GM18519 (cell line): ENCODE measurements at regions not wholly inside any gene's neighbourhood (a gene's known extent, or its start where the extent isn't known, plus 50 kb on each side); places are given as distances from the start of the nearest gene placed in this dataset.

Source experiments
- ATAC-seq: cut with Tn5 transposase; IDR thresholded peaks from one replicate; pipeline ENCODE4 v1.9.1; 2021; ENCODE audit warnings: mild to moderate bottlenecking, moderate library complexity; ENCODE audit not compliant: unreplicated experiment, low FRiP score

- ATAC-seq: no peak
Observed at GRCh38 chr17:77767148-77767547, 191.4 kb upstream of the TNRC6C start.

- ATAC-seq: no peak
Observed at GRCh38 chr17:77768248-77768852, 190.2 kb upstream of the TNRC6C start.

GRCh38 chr17:77769215-77769614 lies 189.3 kb upstream of the TNRC6C start:
- ATAC-seq: no peak

GRCh38 chr17:77769762-77770161 lies 188.7 kb upstream of the TNRC6C start:
- no peak for ATAC-seq

- no peak for ATAC-seq
Observed at GRCh38 chr17:77770331-77771105, 188.0 kb upstream of the TNRC6C start.

GRCh38 chr17:77771145-77771544 lies 187.4 kb upstream of the TNRC6C start:
- no peak for ATAC-seq

- no peak for ATAC-seq
Observed at GRCh38 chr17:77771587-77771986, 186.9 kb upstream of the TNRC6C start.

GRCh38 chr17:77771998-77772397 lies 186.5 kb upstream of the TNRC6C start:
- no peak for ATAC-seq

GRCh38 chr17:77772461-77772897 lies 186.0 kb upstream of the TNRC6C start:
- no peak for ATAC-seq

- no peak for ATAC-seq
Observed at GRCh38 chr17:77772899-77773358, 185.6 kb upstream of the TNRC6C start.

GRCh38 chr17:77774182-77774581 lies 184.3 kb upstream of the TNRC6C start:
- ATAC-seq: no peak

- no peak for ATAC-seq
Observed at GRCh38 chr17:77778636-77779489, 179.6 kb upstream of the TNRC6C start.

- ATAC-seq: no peak
Observed at GRCh38 chr17:77779711-77780539, 178.6 kb upstream of the TNRC6C start.

- no peak for ATAC-seq
Observed at GRCh38 chr17:77781536-77781935, 177.0 kb upstream of the TNRC6C start.

GRCh38 chr17:77782201-77782600 lies 176.3 kb upstream of the TNRC6C start:
- ATAC-seq: no peak

GRCh38 chr17:77782611-77783010 lies 175.9 kb upstream of the TNRC6C start:
- ATAC-seq: no peak

- ATAC-seq: no peak
Observed at GRCh38 chr17:77783991-77784820, 174.3 kb upstream of the TNRC6C start.

- no peak for ATAC-seq
Observed at GRCh38 chr17:77785312-77785905, 173.1 kb upstream of the TNRC6C start.

GRCh38 chr17:77786090-77786489 lies 172.4 kb upstream of the TNRC6C start:
- no peak for ATAC-seq
